ENCODE measurements at regions not wholly inside any gene's neighbourhood (a gene's known extent, or its start where the extent isn't known, plus 50 kb on each side); places are given as distances from the start of the nearest gene placed in this dataset.

DNA sequence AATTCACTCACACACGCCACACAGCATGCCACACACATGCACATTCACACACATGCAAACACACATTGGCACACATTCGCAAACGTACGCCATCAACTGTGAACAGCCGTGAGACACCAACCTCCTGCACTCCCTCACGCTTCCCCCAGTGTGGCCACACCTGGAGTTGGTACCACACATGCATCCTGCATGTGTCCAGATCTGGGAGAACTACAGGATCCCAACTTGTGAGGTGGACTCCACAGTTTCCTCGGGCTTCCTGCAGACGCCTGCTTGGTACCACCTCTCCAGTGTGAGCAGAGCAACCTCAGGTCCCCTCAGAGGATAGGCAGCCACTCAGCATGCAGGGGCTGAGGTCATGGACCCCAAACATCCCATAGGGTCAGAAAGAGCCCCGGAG, 239.0 kb downstream of the EIPR1 start:
- no peak for DNase-seq

DNA sequence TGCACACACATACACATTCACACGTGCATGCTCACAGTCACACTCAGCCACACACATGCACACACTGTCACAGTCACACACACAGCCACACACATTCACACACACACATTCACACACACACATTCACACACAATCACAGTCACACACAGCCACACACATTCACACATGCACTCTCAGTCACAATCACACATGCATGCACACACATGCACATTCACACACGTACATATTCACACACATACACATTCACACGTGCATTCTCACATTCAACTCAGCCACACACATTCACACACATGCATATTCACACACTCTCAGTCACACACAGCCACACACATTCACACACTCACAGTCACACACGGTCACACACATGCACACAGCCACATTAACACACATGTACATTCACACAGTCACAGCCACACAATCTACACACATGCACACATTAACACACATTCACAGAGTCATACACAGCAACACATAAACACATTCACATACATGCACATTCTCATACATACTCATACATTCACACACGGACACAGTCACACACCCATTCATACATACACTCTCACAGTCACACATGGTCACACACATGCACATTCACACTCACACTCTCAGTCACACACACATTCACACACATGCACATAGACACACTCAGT, 239.8 kb downstream of the EIPR1 start:
- no peak for DNase-seq

- DNase-seq, result no peak
These were observed 241.9 kb downstream of the EIPR1 start for GRCh38 chr2:3135676-3136075.

- DNase-seq, result no peak
These were observed 243.5 kb downstream of the EIPR1 start for GRCh38 chr2:3134026-3134571.

DNA sequence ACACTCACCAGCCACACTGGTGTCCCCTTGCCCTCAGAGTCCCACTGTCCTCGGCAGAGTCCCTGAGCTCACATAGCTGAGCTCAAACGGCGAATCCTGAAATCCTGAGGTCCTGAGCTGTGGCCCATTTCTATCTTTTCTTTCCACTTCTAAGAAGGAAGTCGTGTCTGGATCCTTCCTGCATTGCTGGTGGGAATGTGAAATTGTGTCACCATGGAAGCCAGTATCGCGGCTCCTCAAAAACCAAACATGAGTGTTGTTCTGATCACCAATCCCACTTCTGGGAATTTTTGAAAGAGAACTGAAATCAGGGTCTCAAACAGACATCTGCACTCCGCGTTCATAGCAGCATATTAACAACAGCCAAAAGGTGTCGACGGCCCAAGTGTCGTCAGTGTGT, 244.7 kb downstream of the EIPR1 start:
- no peak for DNase-seq

- DNase-seq, result no peak
These were observed 245.2 kb downstream of the EIPR1 start for GRCh38 chr2:3132466-3132865.

DNA sequence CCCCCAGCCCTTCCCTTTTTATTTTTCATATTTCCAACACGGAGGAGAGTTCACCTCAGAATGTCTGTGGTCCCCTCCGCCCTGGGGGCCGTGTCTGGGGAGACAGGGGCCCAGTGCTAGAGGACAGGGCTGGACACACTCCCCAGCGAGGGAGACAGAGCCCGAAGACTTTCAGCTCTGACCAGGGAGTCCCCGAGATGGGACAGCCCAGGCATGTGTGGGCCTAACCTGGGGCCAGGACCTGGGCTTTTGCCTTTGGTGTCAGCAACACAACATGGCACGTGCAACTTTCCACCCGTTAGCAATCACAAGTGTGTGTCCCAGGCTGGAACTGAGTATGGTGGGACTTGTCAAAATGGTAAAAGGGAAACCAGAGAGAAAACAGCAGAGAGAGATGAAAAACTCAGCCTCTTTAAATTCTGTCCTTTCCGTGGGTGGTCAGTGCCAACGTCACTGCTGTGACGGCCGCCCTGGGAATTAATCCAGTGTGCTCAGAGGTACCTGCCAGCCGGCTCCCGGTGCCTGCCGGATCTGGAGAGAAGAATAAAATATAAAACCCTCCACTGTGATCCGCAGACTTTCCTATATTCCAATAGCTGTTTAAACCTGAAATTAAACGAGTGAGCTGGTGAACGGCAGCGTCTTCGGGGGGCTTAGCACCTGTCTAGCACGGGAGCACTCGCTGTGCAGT, 245.8 kb downstream of the EIPR1 start:
- no peak for DNase-seq

DNA sequence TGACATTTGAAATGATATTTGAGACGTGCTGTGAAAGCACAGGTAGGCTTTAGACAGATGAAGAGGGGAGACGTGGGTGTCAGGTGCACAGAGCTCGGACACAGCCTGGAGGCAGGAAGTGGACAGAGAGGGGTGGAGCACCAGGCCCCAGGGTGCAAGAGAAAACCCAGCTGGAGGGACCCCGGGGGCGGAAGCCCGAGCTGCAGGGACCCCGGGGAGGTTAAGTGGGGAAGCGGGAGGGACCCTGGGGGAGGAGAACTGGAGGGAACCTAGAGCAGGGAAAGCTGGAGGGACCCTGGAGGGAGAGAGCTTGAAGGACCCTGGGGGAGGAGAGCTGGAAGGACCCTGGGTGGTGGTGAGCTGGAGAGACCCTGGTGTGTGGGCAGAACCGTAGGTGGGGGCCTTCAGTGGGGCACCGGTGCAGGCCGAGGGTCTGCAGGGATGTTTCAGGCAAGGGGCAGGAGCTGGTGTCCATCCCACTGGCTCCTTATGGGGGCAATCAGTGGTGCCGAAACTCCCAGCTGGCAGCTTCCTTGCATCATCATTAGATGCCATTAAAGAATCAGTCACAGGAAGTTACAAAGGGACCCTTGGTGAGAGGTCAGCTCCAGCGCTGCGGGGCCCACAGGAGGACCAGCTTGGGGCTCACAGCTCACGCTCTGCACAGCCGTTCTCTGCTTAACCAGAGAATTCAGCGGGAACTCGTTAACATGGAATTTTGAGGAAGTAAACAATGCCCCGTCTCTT, 246.6 kb downstream of the EIPR1 start:
- no peak for DNase-seq

- DNase-seq, result no peak
These were observed 247.2 kb downstream of the EIPR1 start for GRCh38 chr2:3130444-3130843.

DNA sequence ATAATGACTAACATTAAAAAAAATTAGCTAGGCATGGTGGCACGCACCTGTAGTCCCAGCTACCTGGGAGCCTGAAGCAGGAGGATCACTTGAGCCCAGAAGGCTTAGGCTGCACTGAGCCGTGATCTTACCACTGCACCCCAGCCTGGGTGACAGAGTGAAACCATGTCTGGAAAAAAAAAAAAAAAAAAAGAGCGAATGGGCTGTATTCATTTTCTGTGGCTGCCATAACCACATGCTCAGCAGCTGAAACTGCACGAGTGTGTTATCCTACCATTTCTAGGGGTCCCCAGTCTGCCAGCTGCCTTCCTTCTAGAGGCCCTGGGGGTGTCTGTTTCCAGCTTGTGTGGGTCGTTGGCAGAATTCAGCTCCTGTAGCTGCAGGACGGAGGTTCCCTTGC, 247.8 kb downstream of the EIPR1 start:
- no peak for DNase-seq

GRCh38 chr2:3128786-3129185, 248.8 kb downstream of the EIPR1 start:
- DNase-seq, result no peak

DNA sequence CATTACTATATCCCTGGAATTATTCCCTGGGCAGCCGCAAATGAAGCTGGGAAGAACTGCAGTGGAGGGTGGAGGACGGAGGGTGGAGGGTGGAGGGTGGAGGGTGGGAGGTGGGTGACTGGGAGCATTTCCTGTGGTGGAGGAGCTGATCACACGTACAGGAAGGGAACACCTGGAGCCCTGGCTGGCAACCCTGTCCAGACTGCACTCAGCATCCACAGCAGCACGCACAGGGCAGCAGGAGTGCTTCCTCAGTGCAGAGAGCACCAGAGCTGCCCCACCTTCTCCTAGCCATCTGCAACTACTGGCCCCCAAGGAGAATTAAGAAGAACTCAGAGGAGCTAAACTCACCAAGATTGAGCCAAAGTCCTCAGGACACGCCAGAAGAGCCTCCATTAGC, 249.9 kb downstream of the EIPR1 start:
- no peak for DNase-seq

- no peak for DNase-seq
These were observed 250.6 kb downstream of the EIPR1 start for GRCh38 chr2:3126911-3127621.

- DNase-seq, result no peak
These were observed 251.3 kb downstream of the EIPR1 start for GRCh38 chr2:3126171-3126910.

DNA sequence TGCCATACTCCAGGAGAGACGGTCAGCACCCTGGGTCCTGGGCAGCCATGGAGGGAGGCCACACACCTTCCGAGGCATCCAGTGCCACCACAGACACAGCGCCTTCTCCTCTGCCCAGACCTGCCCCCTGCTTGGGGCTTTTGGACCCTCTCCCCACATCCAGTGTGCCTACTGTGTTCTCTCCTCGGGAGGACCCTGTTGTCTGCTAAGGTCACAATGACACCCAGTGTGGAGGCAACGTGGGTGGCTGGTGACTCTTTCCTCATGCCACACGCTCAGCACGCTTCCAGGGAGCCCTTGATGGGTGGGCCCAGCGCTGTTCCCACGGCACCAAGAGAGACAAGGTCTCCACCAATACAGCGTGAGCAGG, 251.9 kb downstream of the EIPR1 start:
- no peak for DNase-seq

GRCh38 chr2:3125001-3125760, 252.4 kb downstream of the EIPR1 start:
- DNase-seq, result no peak

- no peak for DNase-seq
These were observed 255.1 kb downstream of the EIPR1 start for GRCh38 chr2:3122525-3122924.

DNA sequence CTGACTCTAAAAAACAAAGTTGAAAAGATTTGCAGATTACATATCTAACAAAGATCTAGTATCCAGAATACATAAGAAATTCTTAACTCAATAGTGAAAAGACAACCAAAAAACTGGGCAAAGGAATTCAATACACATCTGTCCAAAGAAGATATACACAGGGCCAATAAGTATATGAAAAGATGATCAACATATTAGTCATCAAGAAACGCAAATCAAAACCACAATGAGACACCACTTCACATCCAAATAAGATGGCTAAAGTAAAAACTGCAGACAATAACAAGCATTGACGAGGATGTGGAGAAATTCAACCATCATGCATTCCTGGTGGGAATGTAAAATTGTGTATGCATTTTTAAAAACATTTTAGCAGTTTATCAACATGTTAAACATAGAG, 256.0 kb downstream of the EIPR1 start:
- no peak for DNase-seq

- no peak for DNase-seq
These were observed 259.9 kb downstream of the EIPR1 start for GRCh38 chr2:3117650-3118216.

DNA sequence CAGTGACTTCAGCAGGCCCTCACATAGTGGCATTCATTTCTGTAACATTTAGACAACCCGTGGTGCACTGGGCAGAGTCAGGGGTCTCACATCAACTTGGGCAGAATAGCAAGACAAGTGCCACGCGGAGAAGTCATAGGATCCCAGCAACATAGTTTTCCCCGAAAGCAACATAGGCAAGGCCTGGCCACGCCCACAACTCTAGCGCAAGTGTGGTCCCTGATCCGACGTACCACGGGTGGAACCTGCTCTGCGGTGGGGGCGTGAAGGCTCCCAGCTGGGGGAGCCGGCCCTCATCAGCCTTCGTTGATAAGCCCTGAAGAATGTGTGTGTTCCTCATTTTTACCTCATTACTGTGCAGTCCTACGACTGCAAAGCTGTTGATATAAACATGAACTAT, 261.2 kb downstream of the EIPR1 start:
- no peak for DNase-seq

DNA sequence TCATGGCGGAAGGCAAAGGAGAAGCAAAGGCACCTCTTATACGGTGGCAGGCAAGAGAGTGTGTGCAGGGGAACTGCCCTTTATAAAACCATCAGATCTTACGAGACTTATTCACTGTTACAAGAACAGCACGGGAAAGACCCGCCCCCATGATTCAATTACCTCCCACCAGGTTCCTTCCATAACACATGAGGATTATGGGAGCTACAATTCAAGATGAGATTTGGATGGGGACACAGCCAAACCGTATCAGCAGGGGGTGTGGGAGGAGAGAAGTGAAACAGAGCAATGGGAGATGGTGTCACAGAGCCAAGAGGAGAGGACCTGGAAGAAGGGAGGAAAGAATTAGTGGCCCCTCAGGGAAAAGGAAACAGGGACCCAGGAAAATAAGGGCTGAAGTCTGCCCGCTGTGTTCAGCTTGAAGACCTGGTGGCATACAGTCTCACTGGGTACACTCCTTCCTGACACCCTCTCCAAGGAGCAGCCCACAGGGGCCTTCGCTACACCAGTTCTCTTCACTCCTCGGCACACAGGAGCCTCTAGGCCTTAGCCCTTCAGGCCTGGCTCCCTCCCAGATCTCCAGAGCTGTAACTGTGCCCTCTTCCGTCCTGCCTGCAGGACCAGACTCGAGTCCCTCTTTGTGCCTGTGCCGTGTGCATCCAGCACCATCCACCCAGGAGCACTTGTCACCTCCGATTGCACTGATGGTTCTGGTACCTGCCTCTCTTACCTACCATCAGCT, 262.1 kb downstream of the EIPR1 start:
- no peak for DNase-seq

Measured in NCI-H1092 (cell line).